T-helper 17 cell (primary cell): ENCODE measurements at regions not wholly inside any gene's neighbourhood (a gene's known extent, or its start where the extent isn't known, plus 50 kb on each side); places are given as distances from the start of the nearest gene placed in this dataset.
"Not testable (repeated sequence)": the region's sequence is repeated elsewhere in the genome, so short reads cannot be mapped to it uniquely, and the experiment has no call there.

Experiments used
- ATAC-seq: fragments of 150-1000 bp; cut with Tn5 transposase; 2 replicates; pipeline ENCODE4 v1.10.0; 2021; ENCODE audit warnings: mild to moderate bottlenecking, moderate library complexity
- DNase-seq, 3 donors: peaks; one replicate each; pipeline versions ENCODE4 v3.0.0 to v3.0.0-alpha.2; 2020 to 2021
- H3K9me3 ChIP-seq: one replicate; pipeline ENCODE4 v1.7.0; 2013; ENCODE audit warnings: low read length, mild to moderate bottlenecking; ENCODE audit not compliant: control insufficient read depth, poor library complexity, severe bottlenecking
- H3K27ac Mint-ChIP-seq: one replicate; pipeline ENCODE4 v1.8.0; 2022; ENCODE audit warnings: mild to moderate bottlenecking, moderate library complexity, mixed read lengths
- H3K27me3 Mint-ChIP-seq: one replicate; pipeline ENCODE4 v1.8.0; 2022; ENCODE audit warnings: mixed read lengths
- H3K36me3 Mint-ChIP-seq: one replicate; pipeline ENCODE4 v1.8.0; 2022; ENCODE audit warnings: low read depth, mixed read lengths
- H3K4me1 Mint-ChIP-seq: one replicate; pipeline ENCODE4 v1.8.0; 2022; ENCODE audit warnings: mild to moderate bottlenecking, mixed read lengths
- H3K4me3 Mint-ChIP-seq: one replicate; pipeline ENCODE4 v1.8.0; 2022; ENCODE audit warnings: mild to moderate bottlenecking, moderate library complexity, mixed read lengths

- no peak overlapping the region for H3K4me3 Mint-ChIP-seq
- H3K27me3 Mint-ChIP-seq: no peaks in the 10 kb centered on the region
- ATAC-seq: no peak
- no peaks in the 10 kb centered on the region for H3K4me1 Mint-ChIP-seq
- H3K27ac Mint-ChIP-seq: no peak overlapping the region
- no peak for DNase-seq
- no peaks in the 10 kb centered on the region for H3K36me3 Mint-ChIP-seq
- no peaks in the 10 kb centered on the region for H3K9me3 ChIP-seq
These were observed 102.9 kb downstream of the LRRN1 start for GRCh38 chr3:3902161-3902560.

- no peak overlapping the region for H3K4me3 Mint-ChIP-seq
- no peak for ATAC-seq
- DNase-seq: no peak
- no peaks in the 10 kb centered on the region for H3K27me3 Mint-ChIP-seq
- H3K27ac Mint-ChIP-seq: no peak overlapping the region
- H3K4me1 Mint-ChIP-seq: no peaks in the 10 kb centered on the region
- no peaks in the 10 kb centered on the region for H3K36me3 Mint-ChIP-seq
- no peaks in the 10 kb centered on the region for H3K9me3 ChIP-seq
These were observed 106.9 kb downstream of the LRRN1 start for GRCh38 chr3:3906171-3906570.

GRCh38 chr3:3907023-3907422 is 107.8 kb downstream of the LRRN1 start:
- no peaks in the 10 kb centered on the region for H3K36me3 Mint-ChIP-seq
- H3K4me3 Mint-ChIP-seq: no peak overlapping the region
- DNase-seq (no peak), ATAC-seq (no peak)
- no peak overlapping the region for H3K27ac Mint-ChIP-seq
- H3K27me3 Mint-ChIP-seq: no peaks in the 10 kb centered on the region
- H3K4me1 Mint-ChIP-seq: no peaks in the 10 kb centered on the region
- H3K9me3 ChIP-seq: no peaks in the 10 kb centered on the region

- Mint-ChIP-seq H3K27me3 (no peaks in the 10 kb centered on the region), H3K4me1 (no peaks in the 10 kb centered on the region), H3K27ac (no peak overlapping the region), H3K36me3 (no peaks in the 10 kb centered on the region), H3K4me3 (no peak overlapping the region)
- ATAC-seq (no peak), DNase-seq (no peak)
- no peaks in the 10 kb centered on the region for H3K9me3 ChIP-seq
These were observed 119.5 kb downstream of the LRRN1 start for GRCh38 chr3:3918763-3919162.

- Mint-ChIP-seq H3K4me3 (no peak overlapping the region), H3K4me1 (no peaks in the 10 kb centered on the region), H3K27me3 (no peaks in the 10 kb centered on the region), H3K27ac (no peak overlapping the region), H3K36me3 (peaks cover under 1% of the 10 kb centered on the region)
- no peaks in the 10 kb centered on the region for H3K9me3 ChIP-seq
- ATAC-seq: no peak
- DNase-seq: no peak
These were observed 120.1 kb downstream of the LRRN1 start for GRCh38 chr3:3919316-3919715.

- H3K9me3 ChIP-seq: no peaks in the 10 kb centered on the region
- Mint-ChIP-seq H3K4me3 (no peak overlapping the region), H3K4me1 (no peaks in the 10 kb centered on the region), H3K36me3 (peaks cover 2% of the 10 kb centered on the region), H3K27ac (no peak overlapping the region), H3K27me3 (no peaks in the 10 kb centered on the region)
- DNase-seq: no peak
- no peak for ATAC-seq
These were observed 124.4 kb downstream of the LRRN1 start for GRCh38 chr3:3923619-3924018.

GRCh38 chr3:3927198-3927597 is 128.0 kb downstream of the LRRN1 start:
- Mint-ChIP-seq H3K27ac (no peak overlapping the region), H3K27me3 (no peaks in the 10 kb centered on the region), H3K4me3 (no peak overlapping the region), H3K36me3 (peaks cover 2% of the 10 kb centered on the region), H3K4me1 (no peaks in the 10 kb centered on the region)
- ATAC-seq: no peak
- no peaks in the 10 kb centered on the region for H3K9me3 ChIP-seq
- DNase-seq: no peak

- ATAC-seq: no peak
- no peak for DNase-seq
- Mint-ChIP-seq H3K36me3 (peaks cover 2% of the 10 kb centered on the region), H3K27me3 (no peaks in the 10 kb centered on the region), H3K27ac (no peak overlapping the region), H3K4me3 (no peak overlapping the region), H3K4me1 (no peaks in the 10 kb centered on the region)
- H3K9me3 ChIP-seq: no peaks in the 10 kb centered on the region
These were observed 128.7 kb downstream of the LRRN1 start for GRCh38 chr3:3927965-3928364.

- DNase-seq, H3K4me3 Mint-ChIP-seq, H3K4me1 Mint-ChIP-seq, H3K27me3 Mint-ChIP-seq, ATAC-seq, H3K27ac Mint-ChIP-seq, H3K9me3 ChIP-seq, H3K36me3 Mint-ChIP-seq: not testable (repeated sequence)
These were observed 142.1 kb downstream of the LRRN1 start for GRCh38 chr3:3941380-3941779.

- no peak overlapping the region for H3K4me3 Mint-ChIP-seq
- no peaks in the 10 kb centered on the region for H3K4me1 Mint-ChIP-seq
- H3K27ac Mint-ChIP-seq: no peak overlapping the region
- DNase-seq: no peak
- H3K36me3 Mint-ChIP-seq: no peaks in the 10 kb centered on the region
- no peak for ATAC-seq
- no peaks in the 10 kb centered on the region for H3K9me3 ChIP-seq
- H3K27me3 Mint-ChIP-seq: no peaks in the 10 kb centered on the region
These were observed 151.8 kb downstream of the LRRN1 start for GRCh38 chr3:3951071-3951470.

- Mint-ChIP-seq H3K27me3 (no peaks in the 10 kb centered on the region), H3K4me3 (no peak overlapping the region), H3K36me3 (no peaks in the 10 kb centered on the region), H3K27ac (no peak overlapping the region), H3K4me1 (no peaks in the 10 kb centered on the region)
- ATAC-seq (no peak), DNase-seq (no peak)
- H3K9me3 ChIP-seq: no peaks in the 10 kb centered on the region
These were observed 152.3 kb downstream of the LRRN1 start for GRCh38 chr3:3951501-3951900.

GRCh38 chr3:3962867-3963266 is 163.6 kb downstream of the LRRN1 start:
- ATAC-seq, H3K27me3 Mint-ChIP-seq, H3K9me3 ChIP-seq, H3K4me3 Mint-ChIP-seq, DNase-seq, H3K4me1 Mint-ChIP-seq, H3K36me3 Mint-ChIP-seq, H3K27ac Mint-ChIP-seq: not testable (repeated sequence)

- no peak overlapping the region for H3K27ac Mint-ChIP-seq
- ATAC-seq (no peak), DNase-seq (no peak)
- no peaks in the 10 kb centered on the region for H3K9me3 ChIP-seq
- no peak overlapping the region for H3K4me3 Mint-ChIP-seq
- peaks cover 2% of the 10 kb centered on the region for H3K36me3 Mint-ChIP-seq
- no peaks in the 10 kb centered on the region for H3K4me1 Mint-ChIP-seq
- no peaks in the 10 kb centered on the region for H3K27me3 Mint-ChIP-seq
These were observed 184.8 kb downstream of the LRRN1 start for GRCh38 chr3:3984053-3984452.

GRCh38 chr3:3991598-3991997 is 192.4 kb downstream of the LRRN1 start:
- H3K27ac Mint-ChIP-seq: no peak overlapping the region
- no peaks in the 10 kb centered on the region for H3K4me1 Mint-ChIP-seq
- no peak overlapping the region for H3K4me3 Mint-ChIP-seq
- no peaks in the 10 kb centered on the region for H3K9me3 ChIP-seq
- peaks cover 2% of the 10 kb centered on the region for H3K36me3 Mint-ChIP-seq
- no peak for ATAC-seq
- DNase-seq: no peak
- no peaks in the 10 kb centered on the region for H3K27me3 Mint-ChIP-seq
